H7 (cell line): ENCODE measurements at regions not wholly inside any gene's neighbourhood (a gene's known extent, or its start where the extent isn't known, plus 50 kb on each side); places are given as distances from the start of the nearest gene placed in this dataset.

Experiments used
- DNase-seq: peaks from one replicate; pipeline ENCODE4 v3.0.0; 2012
- H3K27me3 ChIP-seq: 2 replicates; pipeline ENCODE4 v1.6.0; 2011; ENCODE audit warnings: mild to moderate bottlenecking, low read length; ENCODE audit not compliant: control insufficient read depth, insufficient read depth
- H3K36me3 ChIP-seq: replicated peaks from 2 replicates; pipeline ENCODE4 v1.5.1; 2011; ENCODE audit warnings: low read length; ENCODE audit not compliant: control insufficient read depth, insufficient read depth
- H3K4me3 ChIP-seq: 2 replicates; pipeline ENCODE4 v1.5.1; 2011; ENCODE audit warnings: low read depth, mild to moderate bottlenecking, control low read depth, low read length, moderate library complexity; ENCODE audit not compliant: insufficient read depth

DNA sequence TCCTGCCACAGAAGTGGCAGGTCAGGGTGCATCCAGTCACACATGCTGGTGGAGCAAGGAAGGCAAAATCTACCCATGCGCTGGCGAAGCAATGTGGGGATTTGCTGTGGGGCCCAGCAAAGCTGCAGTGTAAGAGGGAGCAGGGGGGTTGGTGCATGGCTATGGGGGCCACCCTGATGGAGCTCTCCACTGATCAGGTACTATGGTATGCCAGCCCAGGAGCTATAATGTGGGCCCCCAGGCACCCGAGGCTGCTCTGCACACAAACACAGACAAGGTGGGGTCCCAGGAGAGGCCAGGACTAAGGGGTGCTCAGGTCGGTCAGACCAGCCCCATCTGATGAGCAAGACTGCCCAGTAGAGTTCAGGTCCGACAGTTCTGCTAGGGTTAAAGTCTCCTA, 213.5 kb downstream of the ZC3H11B start:
- H3K36me3 ChIP-seq, result no peaks in the 10 kb centered on the region
- H3K27me3 ChIP-seq, result no peaks in the 10 kb centered on the region
- H3K4me3 ChIP-seq, result no peak overlapping the region
- DNase-seq, result no peak

GRCh38 chr1:219398815-219399396, 214.0 kb downstream of the ZC3H11B start:
- no peaks in the 10 kb centered on the region for H3K36me3 ChIP-seq
- no peak for DNase-seq

DNA sequence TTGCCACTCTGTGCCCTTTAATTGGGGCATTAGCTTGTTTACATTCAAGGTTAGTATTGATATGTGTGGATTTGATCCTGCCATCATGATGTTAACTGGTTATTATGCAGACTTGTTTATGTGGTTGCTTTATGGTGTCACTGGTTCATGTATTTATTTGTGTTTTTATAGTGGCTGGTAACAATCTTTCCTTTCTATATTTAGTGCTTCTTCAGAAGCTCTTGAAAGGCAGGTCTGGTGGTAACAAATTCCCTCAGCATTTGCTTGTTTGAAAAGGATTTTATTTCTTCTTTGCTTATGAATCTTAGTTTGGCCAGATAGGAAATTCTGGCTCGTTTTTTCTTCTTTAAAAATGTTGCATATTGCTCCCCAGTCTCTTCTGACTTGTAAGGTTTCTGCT, 215.4 kb downstream of the ZC3H11B start:
- Histone ChIP-seq H3K27me3 (no peaks in the 10 kb centered on the region), H3K4me3 (no peak overlapping the region), H3K36me3 (no peaks in the 10 kb centered on the region)
- DNase-seq, result no peak

More at GRCh38 chr1:219398815-219399396, 214.0 kb downstream of the ZC3H11B start:
- no peak overlapping the region for H3K4me3 ChIP-seq
- H3K27me3 ChIP-seq, result no peaks in the 10 kb centered on the region

- DNase-seq, result no peak
- Histone ChIP-seq H3K36me3 (no peaks in the 10 kb centered on the region), H3K4me3 (no peak overlapping the region), H3K27me3 (no peaks in the 10 kb centered on the region)
Observed at GRCh38 chr1:219391297-219391696, 217.6 kb downstream of the LYPLAL1 start.

DNA sequence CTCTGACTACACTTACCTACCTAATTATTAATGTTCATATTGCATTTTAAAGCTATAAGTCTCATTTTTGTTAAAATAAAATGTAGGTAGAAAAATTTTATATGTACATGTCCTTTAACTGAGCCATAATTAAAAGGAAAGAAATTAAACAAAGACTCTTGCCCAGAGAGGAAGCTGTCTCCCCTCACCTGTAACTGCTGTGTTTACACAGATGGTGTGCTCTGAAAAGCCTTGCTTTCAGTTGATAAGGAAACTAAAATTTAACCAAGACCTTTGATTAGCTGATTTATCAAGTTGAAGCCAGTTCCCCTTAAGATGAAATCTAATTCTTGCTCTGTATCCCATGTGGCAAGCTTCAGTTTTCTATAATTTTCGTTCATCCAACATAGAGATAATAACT, 213.5 kb downstream of the LYPLAL1 start:
- no peaks in the 10 kb centered on the region for H3K27me3 ChIP-seq
- DNase-seq, result no peak
- no peak overlapping the region for H3K4me3 ChIP-seq
- H3K36me3 ChIP-seq, result no peaks in the 10 kb centered on the region

DNA sequence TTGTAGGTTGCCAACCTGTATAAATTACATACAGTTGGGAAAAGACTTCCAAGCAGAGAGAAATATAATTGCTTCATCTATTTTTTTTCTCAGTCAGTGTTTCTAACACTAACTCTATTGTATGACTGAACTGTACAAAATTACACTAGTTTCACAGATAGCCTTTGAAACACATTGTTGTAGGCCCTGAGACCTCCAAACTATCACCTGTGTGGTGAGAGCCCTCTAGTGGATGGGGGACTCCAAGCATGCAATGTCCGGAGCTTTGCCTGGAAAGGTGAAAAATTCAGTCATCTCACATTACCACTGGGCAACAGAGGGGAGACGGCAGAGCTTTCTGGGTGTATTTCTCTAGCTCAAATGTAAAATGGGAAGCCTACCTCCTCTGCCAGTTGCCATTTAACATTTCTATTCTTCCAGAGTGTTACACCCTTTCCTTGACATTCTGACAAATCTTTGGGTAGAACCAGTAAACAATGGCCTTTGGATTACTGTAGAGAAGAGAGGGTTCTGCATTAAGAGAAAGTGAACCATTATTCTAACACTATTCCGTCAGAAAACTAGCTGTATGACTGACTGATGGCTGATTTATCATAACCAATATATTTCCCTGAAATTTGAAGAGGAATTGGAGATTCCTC, 212.2 kb downstream of the LYPLAL1 start:
- peak; percentile 61 for DNase-seq
- Histone ChIP-seq H3K36me3 (no peaks in the 10 kb centered on the region), H3K27me3 (no peaks in the 10 kb centered on the region), H3K4me3 (no peak overlapping the region)

DNA sequence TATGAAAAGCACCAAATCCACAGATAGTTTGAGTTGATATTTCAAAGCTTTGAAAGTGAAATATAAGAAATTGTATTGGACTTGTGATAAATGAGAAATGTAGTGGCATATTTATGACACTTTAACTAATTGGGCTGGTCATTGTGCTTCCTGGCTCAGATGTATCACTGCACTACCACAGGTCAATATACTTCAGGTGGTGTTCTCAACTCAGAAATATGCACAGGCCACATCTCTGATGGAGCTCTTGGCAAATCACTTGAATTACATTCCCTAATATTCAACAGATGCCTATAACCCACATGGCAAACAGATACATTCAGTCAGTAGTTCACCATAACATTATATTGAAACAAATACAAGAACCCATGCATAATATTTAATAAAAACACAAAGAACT, 209.6 kb downstream of the LYPLAL1 start:
- no peak overlapping the region for H3K4me3 ChIP-seq
- no peak for DNase-seq
- no peaks in the 10 kb centered on the region for H3K36me3 ChIP-seq
- H3K27me3 ChIP-seq, result no peaks in the 10 kb centered on the region

DNA sequence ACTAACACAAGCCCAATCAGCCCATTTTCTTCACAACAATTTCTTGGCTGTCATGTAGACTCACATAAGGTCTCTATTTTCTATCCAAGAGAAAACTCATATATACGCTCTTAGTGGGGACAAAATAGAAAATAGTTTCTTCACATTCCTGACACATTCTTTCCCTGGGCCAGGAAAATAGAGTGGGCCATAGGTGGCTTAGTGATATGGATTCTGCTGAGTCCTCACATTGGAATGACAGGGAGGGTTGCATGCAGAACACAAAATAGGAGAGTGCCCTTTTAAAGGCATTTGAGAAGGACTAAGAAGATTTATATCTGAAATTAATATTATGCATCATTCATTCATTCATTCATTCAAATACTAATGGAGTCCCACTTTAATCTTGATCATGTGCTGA, 207.7 kb downstream of the LYPLAL1 start:
- H3K27me3 ChIP-seq, result no peaks in the 10 kb centered on the region
- DNase-seq, result no peak
- H3K36me3 ChIP-seq, result no peaks in the 10 kb centered on the region
- no peak overlapping the region for H3K4me3 ChIP-seq

- DNase-seq, result no peak
- H3K27me3 ChIP-seq, result no peaks in the 10 kb centered on the region
- H3K36me3 ChIP-seq, result no peaks in the 10 kb centered on the region
- H3K4me3 ChIP-seq, result no peak overlapping the region
Observed at GRCh38 chr1:219380463-219380862, 206.8 kb downstream of the LYPLAL1 start.

DNA sequence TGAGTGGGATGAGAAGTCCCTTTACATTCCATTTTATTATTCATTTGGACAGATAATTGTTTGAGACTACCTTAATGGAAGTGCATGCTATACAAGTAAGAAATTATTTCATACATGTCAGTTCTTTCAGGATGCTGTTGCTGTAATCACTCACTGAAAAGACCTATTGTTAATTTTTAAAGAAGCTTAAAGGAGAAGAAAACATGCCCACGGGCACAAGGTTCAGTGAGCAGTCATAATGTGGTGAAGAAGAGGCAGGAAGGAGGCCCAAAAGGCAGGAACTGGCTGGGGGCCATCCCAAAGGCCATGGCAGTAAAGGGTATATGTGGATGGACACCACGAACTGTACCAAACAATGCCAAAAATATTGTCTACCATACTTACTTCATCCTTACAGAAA, 206.0 kb downstream of the LYPLAL1 start:
- Histone ChIP-seq H3K36me3 (no peaks in the 10 kb centered on the region), H3K4me3 (no peak overlapping the region), H3K27me3 (no peaks in the 10 kb centered on the region)
- no peak for DNase-seq

GRCh38 chr1:219374636-219375035, 201.0 kb downstream of the LYPLAL1 start:
- Histone ChIP-seq H3K36me3 (no peaks in the 10 kb centered on the region), H3K27me3 (no peaks in the 10 kb centered on the region), H3K4me3 (no peak overlapping the region)
- DNase-seq, result no peak

DNA sequence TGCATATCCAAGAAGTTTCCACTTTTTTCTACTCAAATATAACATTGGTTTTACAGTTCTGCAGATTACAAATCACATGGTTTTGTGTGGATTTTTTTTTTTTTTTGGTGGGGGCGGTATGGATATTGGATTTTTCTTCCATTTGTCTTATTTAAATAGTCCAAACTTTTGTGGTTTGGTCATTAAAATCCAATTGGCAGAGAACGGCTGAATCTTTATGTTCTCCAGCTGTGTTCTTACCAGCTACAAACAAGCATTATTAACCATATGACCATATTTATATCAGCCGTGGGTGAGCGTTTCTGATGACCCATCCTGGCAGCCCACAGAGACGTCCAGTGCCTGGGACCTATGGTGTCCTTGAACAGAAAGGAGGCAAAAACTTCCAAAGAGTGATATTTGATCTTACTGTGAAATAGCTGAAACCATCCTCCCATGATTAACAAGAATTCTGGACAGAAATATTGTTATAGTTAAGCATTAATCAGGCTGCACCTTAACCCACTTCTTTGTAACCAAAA, 200.4 kb downstream of the LYPLAL1 start:
- Histone ChIP-seq H3K4me3 (no peak overlapping the region), H3K36me3 (no peaks in the 10 kb centered on the region), H3K27me3 (no peaks in the 10 kb centered on the region)
- no peak for DNase-seq

GRCh38 chr1:219373616-219373935, 199.9 kb downstream of the LYPLAL1 start:
- H3K36me3 ChIP-seq, result no peaks in the 10 kb centered on the region

DNA sequence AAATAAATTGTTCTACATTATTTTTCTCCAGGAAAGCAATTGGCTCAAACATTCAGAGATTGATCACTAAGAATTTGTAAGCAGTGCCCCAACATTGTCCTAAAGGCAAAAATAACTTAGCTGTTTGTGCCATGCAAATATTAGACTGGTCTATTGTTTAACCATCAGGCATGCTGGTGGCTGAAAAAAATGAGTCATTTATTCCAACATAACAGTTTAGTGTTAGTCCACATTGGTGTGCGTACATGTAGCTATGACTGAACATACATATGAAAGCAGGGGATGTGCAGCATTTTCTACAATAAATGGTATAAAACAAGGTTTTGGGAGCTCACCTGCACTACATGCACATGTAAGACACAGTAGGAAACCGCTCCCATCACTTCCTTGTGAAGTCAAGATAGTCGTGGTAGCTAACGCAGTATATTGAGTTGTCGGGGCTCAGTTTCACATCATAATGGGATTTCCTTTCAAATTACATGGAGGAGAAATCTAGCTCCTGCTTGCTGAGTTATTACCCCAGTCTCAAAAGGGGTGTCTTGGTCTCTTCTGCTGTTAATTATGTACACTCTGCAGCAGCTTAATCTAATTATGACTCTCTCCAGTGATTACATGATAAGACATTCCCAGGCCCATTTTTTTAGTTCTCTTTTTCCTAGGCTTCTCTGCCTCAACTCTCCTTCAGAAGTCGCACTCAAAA, 199.4 kb downstream of the LYPLAL1 start:
- H3K4me3 ChIP-seq, result no peak overlapping the region
- no peaks in the 10 kb centered on the region for H3K27me3 ChIP-seq
- H3K36me3 ChIP-seq, result no peaks in the 10 kb centered on the region
- DNase-seq, result no peak

More at GRCh38 chr1:219373616-219373935, 199.9 kb downstream of the LYPLAL1 start:
- no peak for DNase-seq
- no peaks in the 10 kb centered on the region for H3K27me3 ChIP-seq
- no peak overlapping the region for H3K4me3 ChIP-seq

DNA sequence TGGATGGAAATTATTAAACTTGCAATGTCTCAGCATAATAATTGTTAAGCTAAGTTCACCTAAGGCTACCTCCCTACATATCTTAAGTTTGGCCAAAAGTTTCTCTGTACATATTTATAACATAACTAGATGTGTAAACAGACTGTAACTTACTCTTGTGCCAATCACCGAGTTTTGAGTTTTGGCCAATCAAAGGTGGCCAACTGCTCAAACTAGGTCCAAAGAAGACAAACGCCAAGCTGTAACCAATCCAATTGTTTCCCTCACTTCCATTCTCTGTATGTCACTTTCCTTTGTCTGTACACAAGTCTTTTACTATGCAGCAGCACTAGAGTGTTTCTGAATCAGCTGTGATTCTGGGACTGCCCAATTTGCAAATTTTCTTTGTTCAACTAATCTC, 197.8 kb downstream of the LYPLAL1 start:
- Histone ChIP-seq H3K27me3 (no peaks in the 10 kb centered on the region), H3K36me3 (no peaks in the 10 kb centered on the region), H3K4me3 (no peak overlapping the region)
- no peak for DNase-seq
